ENCODE measurements at regions not wholly inside any gene's neighbourhood (a gene's known extent, or its start where the extent isn't known, plus 50 kb on each side); places are given as distances from the start of the nearest gene placed in this dataset.

GRCh38 chr2:12929758-12930157, 213.0 kb downstream of the TRIB2 start:
- no peaks in the 10 kb centered on the region for H3K36me3 ChIP-seq (ENCODE audit: insufficient read depth, low read length)
- H2AFZ ChIP-seq (ENCODE audit: low read depth, low read length): no peak overlapping the region; the same call in 1 of the 2 replicates
- no peaks in the 10 kb centered on the region for H3K27me3 ChIP-seq (ENCODE audit: insufficient read depth, low read length, poor library complexity)
- ATAC-seq (ENCODE audit: insufficient read depth, low read depth) (no peak), DNase-seq (no peak)
- TF ChIP-seq EZH2 (IDR thresholded peaks at IDR 0.05; ENCODE audit: borderline replicate concordance, low read depth, low read length, severe bottlenecking): no peak
- TF ChIP-seq CTCF (IDR thresholded peaks at IDR 0.05; ENCODE audit: borderline replicate concordance, extremely low read depth, low read length, poor library complexity, severe bottlenecking): no peak
- H3K9me3 ChIP-seq (ENCODE audit: insufficient read depth, low read length, severe bottlenecking): no peaks in the 10 kb centered on the region
- H3K79me2 ChIP-seq (ENCODE audit: insufficient read depth, low read length): no peaks in the 10 kb centered on the region
- H3K4me2 ChIP-seq (ENCODE audit: insufficient read depth, low read length): no peak overlapping the region
- no peak overlapping the region for H3K9ac ChIP-seq (ENCODE audit: low read depth, low read length)
- no peak overlapping the region for H3K4me3 ChIP-seq (ENCODE audit: low read depth in 1 of 2, low read length in 2 of 2)
- peaks cover 15% of the 10 kb centered on the region for H3K4me1 ChIP-seq (ENCODE audit: insufficient read depth, low read length)
- H3K27ac ChIP-seq (ENCODE audit: low read length): no peak overlapping the region
- H4K20me1 ChIP-seq (ENCODE audit: insufficient read depth, low read length): no peaks in the 10 kb centered on the region

GRCh38 chr2:12930391-12930790, 213.7 kb downstream of the TRIB2 start:
- Histone ChIP-seq H2AFZ (ENCODE audit: low read depth, low read length) (no peak overlapping the region), H3K4me1 (ENCODE audit: insufficient read depth, low read length) (peaks cover 15% of the 10 kb centered on the region), H3K9ac (ENCODE audit: low read depth, low read length) (no peak overlapping the region), H3K9me3 (ENCODE audit: insufficient read depth, low read length, severe bottlenecking) (no peaks in the 10 kb centered on the region), H3K27me3 (ENCODE audit: insufficient read depth, low read length, poor library complexity) (no peaks in the 10 kb centered on the region), H3K36me3 (ENCODE audit: insufficient read depth, low read length) (no peaks in the 10 kb centered on the region), H3K4me2 (ENCODE audit: insufficient read depth, low read length) (no peak overlapping the region), H3K27ac (ENCODE audit: low read length) (no peak overlapping the region), H3K4me3 (ENCODE audit: low read depth in 1 of 2, low read length in 2 of 2) (no peak overlapping the region), H3K79me2 (ENCODE audit: insufficient read depth, low read length) (no peaks in the 10 kb centered on the region), H4K20me1 (ENCODE audit: insufficient read depth, low read length) (no peaks in the 10 kb centered on the region)
- no peak for TF ChIP-seq CTCF (IDR thresholded peaks at IDR 0.05; ENCODE audit: borderline replicate concordance, extremely low read depth, low read length, poor library complexity, severe bottlenecking)
- TF ChIP-seq EZH2 (IDR thresholded peaks at IDR 0.05; ENCODE audit: borderline replicate concordance, low read depth, low read length, severe bottlenecking): no peak
- DNase-seq (no peak), ATAC-seq (ENCODE audit: insufficient read depth, low read depth) (no peak)

GRCh38 chr2:12931186-12931844, 214.6 kb downstream of the TRIB2 start:
- Histone ChIP-seq H4K20me1 (ENCODE audit: insufficient read depth, low read length) (no peaks in the 10 kb centered on the region), H3K79me2 (ENCODE audit: insufficient read depth, low read length) (no peaks in the 10 kb centered on the region), H3K4me3 (ENCODE audit: low read depth in 1 of 2, low read length in 2 of 2) (no peak overlapping the region), H3K27me3 (ENCODE audit: insufficient read depth, low read length, poor library complexity) (no peaks in the 10 kb centered on the region), H2AFZ (ENCODE audit: low read depth, low read length) (no peak overlapping the region), H3K4me2 (ENCODE audit: insufficient read depth, low read length) (no peak overlapping the region), H3K9ac (ENCODE audit: low read depth, low read length) (no peak overlapping the region), H3K4me1 (ENCODE audit: insufficient read depth, low read length) (peaks cover 15% of the 10 kb centered on the region), H3K9me3 (ENCODE audit: insufficient read depth, low read length, severe bottlenecking) (no peaks in the 10 kb centered on the region), H3K36me3 (ENCODE audit: insufficient read depth, low read length) (no peaks in the 10 kb centered on the region), H3K27ac (ENCODE audit: low read length) (no peak overlapping the region)
- ATAC-seq (ENCODE audit: insufficient read depth, low read depth): peak; percentile 73
- TF ChIP-seq CTCF (IDR thresholded peaks at IDR 0.05; ENCODE audit: borderline replicate concordance, extremely low read depth, low read length, poor library complexity, severe bottlenecking): peak; percentile 79
- TF ChIP-seq EZH2 (IDR thresholded peaks at IDR 0.05; ENCODE audit: borderline replicate concordance, low read depth, low read length, severe bottlenecking): no peak
- peak; percentile 19 for DNase-seq
